AG04449 (cell line): ENCODE measurements at regions not wholly inside any gene's neighbourhood (a gene's known extent, or its start where the extent isn't known, plus 50 kb on each side); places are given as distances from the start of the nearest gene placed in this dataset.
"Not testable (repeated sequence)": the region's sequence is repeated elsewhere in the genome, so short reads cannot be mapped to it uniquely, and the experiment has no call there.

Source experiments
- CTCF ChIA-PET: fragments of 350-600 bp; formaldehyde crosslinking; extraction: SDS; loops from one replicate; lab custom pipeline; 2021; ENCODE audit warnings: antibody characterized with exemption; lab: Yijun Ruan, JAX
- POLR2A ChIA-PET: fragments of 400-600, 350-600 bp; formaldehyde crosslinking; extraction: SDS; loops from one replicate; lab custom pipeline; 2020; ENCODE audit warnings: antibody characterized with exemption, inconsistent platforms; lab: Yijun Ruan, JAX
- DNase-seq: peaks from one replicate; pipeline ENCODE4 v3.0.0-alpha.2; 2010; ENCODE audit warnings: low read depth, low spot score
- H3K4me3 ChIP-seq: 2 replicates; pipeline ENCODE4 v1.5.1; 2011; ENCODE audit warnings: low read depth, mild to moderate bottlenecking, control low read depth, low read length
- TF ChIP-seq, protein P1 (sequence below): IDR thresholded peaks from one replicate; pipeline ENCODE4 v1.5.1; 2011; ENCODE audit warnings: mild to moderate bottlenecking, moderate library complexity, low read length, control low read depth, inconsistent platforms; ENCODE audit not compliant: insufficient read depth; ENCODE audit errors: missing control alignments

- ChIA-PET CTCF (no interaction called here), POLR2A (no interaction called here)
- DNase-seq = no peak
- H3K4me3 ChIP-seq = no peak overlapping the region
- TF ChIP-seq, protein P1, sequence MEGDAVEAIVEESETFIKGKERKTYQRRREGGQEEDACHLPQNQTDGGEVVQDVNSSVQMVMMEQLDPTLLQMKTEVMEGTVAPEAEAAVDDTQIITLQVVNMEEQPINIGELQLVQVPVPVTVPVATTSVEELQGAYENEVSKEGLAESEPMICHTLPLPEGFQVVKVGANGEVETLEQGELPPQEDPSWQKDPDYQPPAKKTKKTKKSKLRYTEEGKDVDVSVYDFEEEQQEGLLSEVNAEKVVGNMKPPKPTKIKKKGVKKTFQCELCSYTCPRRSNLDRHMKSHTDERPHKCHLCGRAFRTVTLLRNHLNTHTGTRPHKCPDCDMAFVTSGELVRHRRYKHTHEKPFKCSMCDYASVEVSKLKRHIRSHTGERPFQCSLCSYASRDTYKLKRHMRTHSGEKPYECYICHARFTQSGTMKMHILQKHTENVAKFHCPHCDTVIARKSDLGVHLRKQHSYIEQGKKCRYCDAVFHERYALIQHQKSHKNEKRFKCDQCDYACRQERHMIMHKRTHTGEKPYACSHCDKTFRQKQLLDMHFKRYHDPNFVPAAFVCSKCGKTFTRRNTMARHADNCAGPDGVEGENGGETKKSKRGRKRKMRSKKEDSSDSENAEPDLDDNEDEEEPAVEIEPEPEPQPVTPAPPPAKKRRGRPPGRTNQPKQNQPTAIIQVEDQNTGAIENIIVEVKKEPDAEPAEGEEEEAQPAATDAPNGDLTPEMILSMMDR = no peak
Observed at GRCh38 chrX:65331371-65331770, 203.2 kb downstream of the LAS1L start.

- no peak for DNase-seq
Observed at GRCh38 chrX:65300104-65300809, 234.3 kb downstream of the LAS1L start.

GRCh38 chrX:65282905-65283304 lies 251.7 kb downstream of the LAS1L start:
- POLR2A ChIA-PET, DNase-seq, H3K4me3 ChIP-seq, CTCF ChIA-PET: not testable (repeated sequence)

More at GRCh38 chrX:65300104-65300809, 234.3 kb downstream of the LAS1L start:
- ChIA-PET POLR2A (no interaction called here), CTCF (no interaction called here)
- H3K4me3 ChIP-seq = no peak overlapping the region
- TF ChIP-seq, protein P1 = no peak

- no peak overlapping the region for H3K4me3 ChIP-seq
- TF ChIP-seq, protein P1 = no peak
- POLR2A ChIA-PET = no interaction called here
- DNase-seq = no peak
- CTCF ChIA-PET = no interaction called here
Observed at GRCh38 chrX:65273152-65273551, 261.4 kb downstream of the LAS1L start.

DNA sequence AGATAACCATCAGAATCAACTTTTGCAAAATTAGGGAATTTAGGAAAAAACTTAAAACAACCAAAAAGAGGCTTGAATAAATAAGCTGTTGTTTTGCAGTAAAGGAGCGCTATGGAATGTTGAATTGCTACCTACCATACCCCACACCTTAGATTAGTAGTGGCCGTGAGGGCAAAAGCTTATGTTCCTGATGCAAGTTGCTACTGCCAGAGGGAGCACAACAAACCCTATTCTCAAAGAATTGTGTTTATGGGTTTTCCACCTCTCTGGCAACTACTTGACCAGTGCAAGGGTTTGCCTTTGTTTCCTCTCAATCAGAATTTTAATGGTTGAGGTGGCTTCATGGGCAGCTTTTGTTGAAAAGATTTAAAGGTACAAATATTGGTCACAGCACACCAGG lies 268.1 kb downstream of the LAS1L start:
- TF ChIP-seq, protein P1 = no peak
- H3K4me3 ChIP-seq = no peak overlapping the region
- POLR2A ChIA-PET = no interaction called here
- DNase-seq = no peak
- CTCF ChIA-PET = no interaction called here

GRCh38 chrX:65253817-65254216 lies 277.6 kb upstream of the ZC4H2 start:
- POLR2A ChIA-PET = no interaction called here
- TF ChIP-seq, protein P1 = no peak
- H3K4me3 ChIP-seq = no peak overlapping the region
- CTCF ChIA-PET = no interaction called here
- DNase-seq = no peak
